ENCODE measurements at regions not wholly inside any gene's neighbourhood (a gene's known extent, or its start where the extent isn't known, plus 50 kb on each side); places are given as distances from the start of the nearest gene placed in this dataset.
"Not testable (repeated sequence)": the region's sequence is repeated elsewhere in the genome, so short reads cannot be mapped to it uniquely, and the experiment has no call there.

- DNase-seq = no peak
These were observed 54.4 kb upstream of the JAK1 start for GRCh38 chr1:65020774-65021173.

GRCh38 chr1:65021795-65022194 is 55.4 kb upstream of the JAK1 start:
- DNase-seq = no peak

DNA sequence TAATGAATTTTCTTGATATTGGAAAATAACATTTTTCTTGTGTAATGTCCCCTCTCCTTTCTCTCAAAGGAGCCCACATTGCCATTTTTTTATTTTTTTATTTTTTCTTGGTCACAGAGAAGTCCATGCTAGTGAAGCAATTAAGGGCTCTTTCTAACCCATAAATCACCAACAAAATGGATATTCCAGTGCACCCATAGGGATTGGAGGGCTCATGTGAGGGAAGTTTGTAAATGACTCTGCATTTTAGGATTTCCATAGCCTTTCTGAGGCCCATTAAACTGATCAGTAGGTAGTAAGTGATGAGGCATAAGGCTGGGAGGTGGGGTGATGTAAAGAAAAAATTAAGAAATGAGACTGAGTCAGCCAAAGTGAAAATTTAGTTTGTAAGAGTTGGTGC is 55.9 kb upstream of the JAK1 start:
- no peak for DNase-seq

DNA sequence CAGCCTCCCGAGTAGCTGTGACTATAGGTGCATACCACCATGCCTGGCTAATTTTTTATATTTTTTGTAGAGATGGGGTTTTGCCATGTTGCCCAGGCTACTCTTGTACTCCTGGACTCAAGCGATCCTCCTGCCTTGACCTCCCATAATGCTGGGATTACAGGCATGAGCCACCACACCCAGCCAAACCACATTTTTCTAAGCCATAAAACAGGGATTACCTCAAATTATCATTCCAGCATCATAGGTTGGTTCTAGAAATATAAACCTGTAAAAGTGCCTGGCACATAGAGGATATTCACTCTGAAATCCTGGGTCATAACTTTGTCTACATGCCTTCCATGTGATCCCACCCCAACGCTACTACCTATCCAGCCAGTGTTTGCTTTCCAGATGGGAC is 59.4 kb upstream of the JAK1 start:
- no peak for DNase-seq

- DNase-seq = no peak
These were observed 59.9 kb upstream of the JAK1 start for GRCh38 chr1:65026235-65026634.

DNA sequence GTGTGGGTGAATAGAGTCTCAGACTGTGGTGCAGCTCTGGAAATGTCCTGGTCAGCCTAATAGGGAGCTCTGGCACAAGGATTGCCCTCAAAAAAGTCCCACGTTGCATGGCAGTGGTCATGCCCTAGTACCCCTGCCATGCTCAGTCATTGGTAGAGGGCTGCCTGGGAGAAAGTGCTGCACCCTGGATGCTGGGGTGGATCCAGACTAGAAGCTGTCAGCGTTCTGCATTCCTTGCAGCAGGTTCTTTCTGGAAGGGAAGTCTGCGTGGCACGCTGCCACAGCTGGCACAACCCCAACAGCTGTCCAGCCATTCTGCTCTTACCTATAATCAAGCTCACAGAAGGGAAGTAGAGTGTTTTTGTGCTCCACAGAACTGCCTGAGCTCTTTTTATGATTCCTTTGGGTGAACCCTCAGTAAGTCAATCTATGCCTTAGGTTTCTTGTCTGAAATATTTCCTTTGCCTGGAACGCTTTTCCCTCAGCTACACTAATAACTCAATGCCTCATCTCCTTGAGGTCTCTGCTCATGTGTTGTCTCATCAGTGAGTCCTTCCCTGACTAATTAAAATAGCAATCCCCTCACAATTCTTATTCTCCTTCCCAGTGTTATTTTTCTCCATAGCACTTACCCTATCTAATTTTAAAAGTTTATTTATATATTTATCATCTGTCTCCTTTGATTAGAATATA is 61.5 kb upstream of the JAK1 start:
- no peak for DNase-seq

GRCh38 chr1:65029434-65029833 is 63.1 kb upstream of the JAK1 start:
- not testable (repeated sequence) for DNase-seq

- not testable (repeated sequence) for DNase-seq
These were observed 68.5 kb upstream of the JAK1 start for GRCh38 chr1:65034879-65035278.

- no peak for DNase-seq
These were observed 70.3 kb upstream of the JAK1 start for GRCh38 chr1:65036570-65037051.

DNA sequence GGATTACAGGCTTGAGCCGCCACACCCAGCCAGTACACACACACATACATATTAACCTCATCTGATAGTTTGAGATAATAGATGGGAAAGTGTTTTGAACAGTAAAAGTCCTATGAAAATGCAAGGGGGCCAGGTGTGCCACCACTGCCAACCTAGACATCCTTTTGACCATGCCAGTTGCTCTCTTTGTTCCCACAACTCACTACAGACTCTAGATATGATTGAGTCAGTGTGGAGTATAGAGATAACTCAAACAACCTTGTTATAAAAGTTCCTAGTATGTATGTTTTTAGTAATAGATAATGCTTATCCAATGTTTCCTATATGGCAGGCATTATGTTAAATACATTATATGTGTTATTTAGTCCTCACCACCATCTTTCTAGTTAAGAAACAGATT is 72.7 kb upstream of the JAK1 start:
- no peak for DNase-seq

DNA sequence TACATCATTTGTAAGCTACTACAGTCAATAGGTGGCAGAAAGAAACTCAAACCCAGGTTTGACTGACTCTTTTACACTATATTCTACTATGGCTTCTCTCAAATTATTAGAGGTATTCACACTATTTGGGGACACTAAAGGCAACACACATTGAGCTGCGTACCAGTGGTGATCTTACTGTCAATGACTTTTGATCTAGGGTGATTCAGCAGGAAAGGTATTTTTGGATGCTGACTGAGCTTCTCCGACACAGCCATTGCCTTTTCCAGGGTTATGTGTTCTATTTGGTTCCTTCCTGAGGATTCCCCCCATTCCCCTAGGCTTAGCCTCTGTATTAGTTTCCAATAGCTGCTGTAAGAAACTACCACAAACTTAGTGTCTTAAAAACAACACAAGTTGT is 73.2 kb upstream of the JAK1 start:
- no peak for DNase-seq

- DNase-seq = no peak
These were observed 76.1 kb upstream of the JAK1 start for GRCh38 chr1:65042467-65042866.

- no peak for DNase-seq
These were observed 78.1 kb upstream of the JAK1 start for GRCh38 chr1:65044411-65044810.

- DNase-seq = no peak
These were observed 78.9 kb upstream of the JAK1 start for GRCh38 chr1:65045022-65045817.

- DNase-seq = no peak
These were observed 82.0 kb upstream of the JAK1 start for GRCh38 chr1:65048335-65048734.

DNA sequence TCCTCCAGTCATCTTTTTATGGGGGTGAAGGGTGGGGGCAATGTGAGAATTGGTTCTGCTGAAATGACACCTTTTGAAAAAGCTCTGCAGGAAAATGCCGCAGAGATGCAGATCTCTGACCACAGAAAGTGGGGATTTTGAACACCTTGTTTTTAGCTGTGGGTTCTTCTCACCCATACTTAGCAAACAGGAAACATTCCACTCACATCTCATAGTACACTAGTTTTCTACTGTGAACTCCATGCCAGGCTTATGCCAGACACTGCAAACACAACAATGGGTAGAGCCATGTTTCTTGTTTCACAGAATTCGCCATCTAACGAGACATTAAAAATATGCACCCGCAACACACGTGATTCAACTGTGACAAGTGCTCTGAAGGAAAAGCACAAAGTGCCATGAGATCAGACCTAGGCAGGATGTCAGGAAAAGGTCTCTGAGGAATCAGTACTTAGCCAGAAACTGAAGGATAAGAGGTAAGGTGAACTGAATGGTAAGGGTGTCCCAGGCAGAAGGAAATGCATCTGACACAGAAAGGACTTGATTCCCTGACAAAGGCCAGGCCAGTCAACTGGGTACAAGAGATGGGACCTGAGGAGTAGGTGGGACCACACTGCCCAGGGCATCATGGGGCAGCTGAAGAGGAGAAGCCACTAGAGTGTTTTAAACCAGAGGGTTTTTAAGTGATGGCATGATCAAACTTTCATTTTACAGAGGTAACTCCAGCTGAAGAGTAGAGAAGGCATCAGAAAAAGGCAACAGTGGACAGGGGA is 83.8 kb upstream of the JAK1 start:
- DNase-seq = no peak

DNA sequence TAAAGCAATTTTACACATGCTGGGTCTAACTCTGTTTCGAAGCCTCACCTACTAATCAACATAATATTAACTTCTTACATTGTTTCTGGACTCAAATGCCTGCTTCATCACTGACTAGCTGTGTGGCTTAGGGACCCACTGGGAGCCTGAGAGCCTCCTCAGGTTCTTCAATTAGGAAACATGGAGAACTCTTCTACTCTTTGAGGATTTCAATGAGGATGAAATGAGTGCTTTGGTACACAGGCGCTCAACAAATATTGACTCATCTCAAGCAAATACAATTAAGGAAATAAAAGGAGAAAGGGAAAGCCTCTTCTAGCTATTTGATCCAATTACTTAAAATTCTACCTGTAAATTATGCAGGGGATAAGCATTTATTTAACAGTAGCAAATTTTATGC is 84.4 kb upstream of the JAK1 start:
- no peak for DNase-seq

DNA sequence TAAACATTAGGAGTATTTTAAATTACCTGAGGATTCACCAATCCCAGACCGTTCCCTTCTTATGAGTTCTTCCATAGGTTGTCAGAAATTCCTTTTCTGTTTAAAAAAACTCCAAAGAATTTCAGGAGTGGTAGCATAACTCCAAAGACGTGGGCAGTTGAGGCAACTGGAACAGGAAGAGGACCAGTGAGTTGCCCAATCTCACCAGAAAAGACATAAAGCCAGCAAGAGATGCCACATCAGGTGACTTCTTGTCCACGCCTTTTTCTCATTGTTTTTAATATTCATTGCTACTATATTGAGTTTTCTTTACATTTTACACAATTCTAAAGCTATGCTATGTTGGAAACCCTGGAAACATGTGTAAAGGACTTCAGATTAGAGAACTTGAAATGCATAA is 88.1 kb upstream of the JAK1 start:
- no peak for DNase-seq

- DNase-seq = no peak
These were observed 89.4 kb upstream of the JAK1 start for GRCh38 chr1:65055747-65056146.

DNA sequence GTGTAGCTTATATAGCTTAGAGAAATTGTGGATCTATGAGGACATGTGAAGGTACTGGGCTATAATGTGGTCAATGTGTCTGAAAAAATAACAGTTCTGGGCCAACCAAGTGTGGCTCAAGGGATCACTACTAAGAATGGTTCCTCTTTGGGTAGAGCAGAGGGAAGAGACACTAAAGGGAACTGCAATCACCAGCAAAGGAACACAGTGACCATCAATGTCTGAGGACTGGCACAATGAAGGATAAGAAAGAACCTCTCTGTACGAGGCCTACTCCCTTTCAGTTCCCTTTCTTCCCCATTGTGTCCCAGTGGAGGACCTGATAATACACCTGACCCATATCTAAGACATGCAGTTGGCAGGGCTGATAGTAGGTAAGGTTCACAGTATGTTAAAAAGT is 89.9 kb upstream of the JAK1 start:
- no peak for DNase-seq

DNA sequence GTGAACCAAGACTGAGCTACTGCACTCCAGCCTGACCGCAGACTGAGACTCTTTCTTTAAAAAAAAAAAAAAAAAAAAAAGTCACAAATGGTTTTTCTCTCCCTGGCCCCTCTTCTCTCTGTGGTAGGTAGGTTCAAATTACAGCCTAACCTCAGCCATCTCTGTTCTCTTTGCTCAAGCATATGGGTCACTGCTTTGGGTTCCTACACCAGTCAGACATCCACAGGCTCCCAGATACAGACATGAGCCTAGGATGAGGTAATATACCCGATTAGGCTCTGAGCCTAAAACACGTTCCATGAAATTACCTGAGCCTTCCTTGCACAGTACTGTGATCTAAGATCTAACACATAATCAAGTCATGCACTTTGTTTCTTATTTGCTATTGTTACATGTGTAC is 90.5 kb upstream of the JAK1 start:
- DNase-seq = no peak

GRCh38 chr1:65059930-65060538 is 88.0 kb upstream of the AK4 start:
- DNase-seq = no peak

- DNase-seq = no peak
These were observed 85.7 kb upstream of the AK4 start for GRCh38 chr1:65062339-65062738.
